ENCODE measurements at regions not wholly inside any gene's neighbourhood (a gene's known extent, or its start where the extent isn't known, plus 50 kb on each side); places are given as distances from the start of the nearest gene placed in this dataset.

- TF ChIP-seq ZNF331 (CRISPR knock-in tag; IDR thresholded peaks at IDR 0.05; ENCODE audit: low read depth) (no peak), CTCF (conservative IDR thresholded peaks at IDR 0.05; ENCODE audit: low read depth in 2 of 2) (no peak), CREB1 (CRISPR knock-in tag; IDR thresholded peaks at IDR 0.05; ENCODE audit: low read depth) (no peak), NANOG (IDR thresholded peaks at IDR 0.05; ENCODE audit: borderline replicate concordance) (no peak), ZNF462 (CRISPR knock-in tag; IDR thresholded peaks at IDR 0.05) (no peak), JUNB (IDR thresholded peaks at IDR 0.05; ENCODE audit: unreplicated experiment) (no peak), STAT1 (IDR thresholded peaks at IDR 0.05; ENCODE audit: unreplicated experiment) (no peak), ZNF114 (CRISPR knock-in tag; IDR thresholded peaks at IDR 0.05) (no peak), POLR2AphosphoS5 (IDR thresholded peaks at IDR 0.05; ENCODE audit: low read depth) (no peak), REST (IDR thresholded peaks at IDR 0.05; ENCODE audit: unreplicated experiment) (no peak), ETS1 (IDR thresholded peaks at IDR 0.05) (no peak), EZH2phosphoT487 (IDR thresholded peaks at IDR 0.05; ENCODE audit: unreplicated experiment) (no peak), EZH2 (IDR thresholded peaks at IDR 0.05; ENCODE audit: low read depth, unreplicated experiment) (no peak)
- H3K27me3 ChIP-seq (ENCODE audit: insufficient read depth): no peaks in the 10 kb centered on the region
- H3K4me3 ChIP-seq: no peak overlapping the region
- no peak for ATAC-seq
- no peak overlapping the region for H3K4me2 ChIP-seq
- no peaks in the 10 kb centered on the region for H3K4me1 ChIP-seq (ENCODE audit: insufficient read depth)
- no peaks in the 10 kb centered on the region for H3F3A ChIP-seq (replicated peaks; ENCODE audit: low read depth)
- no peaks in the 10 kb centered on the region for H4K20me1 ChIP-seq (replicated peaks; ENCODE audit: insufficient read depth)
- Mint-ChIP-seq H3K4me1 (peaks cover 17% of the 10 kb centered on the region), H3K9me3 (peaks cover 4% of the 10 kb centered on the region; the same call in 1 of the 3 replicates), H3K27me3 (ENCODE audit: insufficient read depth, low read depth, poor library complexity) (peaks cover 8% of the 10 kb centered on the region), H3K4me3 (no peak overlapping the region), H3K27ac (no peak overlapping the region), H3K36me3 (ENCODE audit: low read depth) (no peaks in the 10 kb centered on the region)
- H3K79me2 ChIP-seq (replicated peaks; ENCODE audit: insufficient read depth): no peaks in the 10 kb centered on the region
- H3K9me2 ChIP-seq (ENCODE audit: insufficient read depth): no peaks in the 10 kb centered on the region
- H3K27ac ChIP-seq (ENCODE audit: low read depth): no peak overlapping the region
- H2AFZ ChIP-seq: no peak overlapping the region
- no peak for DNase-seq (ENCODE audit: low spot score)
- H3K36me3 ChIP-seq (ENCODE audit: insufficient read depth): no peaks in the 10 kb centered on the region; the same call in 1 of the 2 replicates
These were observed 341.8 kb downstream of the NPHP4 start for GRCh38 chr1:5650283-5651026.
